Fibroblast of villous mesenchyme (primary cell): ENCODE measurements at regions not wholly inside any gene's neighbourhood (a gene's known extent, or its start where the extent isn't known, plus 50 kb on each side); places are given as distances from the start of the nearest gene placed in this dataset.

ENCODE experiments used
- DNase-seq: peaks from one replicate; pipeline ENCODE4 v3.0.0-alpha.2; 2010; ENCODE audit warnings: low read depth
- H3K4me3 ChIP-seq: 2 replicates; pipeline ENCODE4 v1.5.1; 2011; ENCODE audit warnings: low read depth, mild to moderate bottlenecking, low read length
- TF ChIP-seq, protein P1 (sequence below): IDR thresholded peaks from 2 replicates; pipeline ENCODE4 v1.5.1; 2012; ENCODE audit warnings: low read depth, mild to moderate bottlenecking, low read length; ENCODE audit not compliant: insufficient read depth

DNA sequence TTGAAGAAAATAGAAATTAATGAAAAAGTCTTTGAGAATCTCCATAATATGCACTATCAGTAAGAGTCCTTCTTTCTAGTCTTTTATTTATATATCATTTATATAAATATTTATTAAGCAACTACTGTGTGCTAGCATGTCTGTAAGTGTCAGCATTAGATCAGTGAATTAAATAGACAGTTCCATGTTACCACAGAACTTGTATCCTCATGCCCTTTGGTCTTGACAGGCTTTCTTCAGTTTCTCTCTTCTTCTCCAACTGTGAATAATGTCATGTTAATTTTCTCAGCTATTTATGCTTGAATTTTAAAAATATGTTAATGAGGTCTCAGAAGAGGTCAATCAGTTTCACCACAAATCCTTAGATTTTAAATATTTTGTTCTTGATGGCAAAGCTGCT is 389.6 kb upstream of the TRAM1L1 start:
- TF ChIP-seq, protein P1, sequence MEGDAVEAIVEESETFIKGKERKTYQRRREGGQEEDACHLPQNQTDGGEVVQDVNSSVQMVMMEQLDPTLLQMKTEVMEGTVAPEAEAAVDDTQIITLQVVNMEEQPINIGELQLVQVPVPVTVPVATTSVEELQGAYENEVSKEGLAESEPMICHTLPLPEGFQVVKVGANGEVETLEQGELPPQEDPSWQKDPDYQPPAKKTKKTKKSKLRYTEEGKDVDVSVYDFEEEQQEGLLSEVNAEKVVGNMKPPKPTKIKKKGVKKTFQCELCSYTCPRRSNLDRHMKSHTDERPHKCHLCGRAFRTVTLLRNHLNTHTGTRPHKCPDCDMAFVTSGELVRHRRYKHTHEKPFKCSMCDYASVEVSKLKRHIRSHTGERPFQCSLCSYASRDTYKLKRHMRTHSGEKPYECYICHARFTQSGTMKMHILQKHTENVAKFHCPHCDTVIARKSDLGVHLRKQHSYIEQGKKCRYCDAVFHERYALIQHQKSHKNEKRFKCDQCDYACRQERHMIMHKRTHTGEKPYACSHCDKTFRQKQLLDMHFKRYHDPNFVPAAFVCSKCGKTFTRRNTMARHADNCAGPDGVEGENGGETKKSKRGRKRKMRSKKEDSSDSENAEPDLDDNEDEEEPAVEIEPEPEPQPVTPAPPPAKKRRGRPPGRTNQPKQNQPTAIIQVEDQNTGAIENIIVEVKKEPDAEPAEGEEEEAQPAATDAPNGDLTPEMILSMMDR, result no peak
- DNase-seq, result no peak
- no peak overlapping the region for H3K4me3 ChIP-seq

DNA sequence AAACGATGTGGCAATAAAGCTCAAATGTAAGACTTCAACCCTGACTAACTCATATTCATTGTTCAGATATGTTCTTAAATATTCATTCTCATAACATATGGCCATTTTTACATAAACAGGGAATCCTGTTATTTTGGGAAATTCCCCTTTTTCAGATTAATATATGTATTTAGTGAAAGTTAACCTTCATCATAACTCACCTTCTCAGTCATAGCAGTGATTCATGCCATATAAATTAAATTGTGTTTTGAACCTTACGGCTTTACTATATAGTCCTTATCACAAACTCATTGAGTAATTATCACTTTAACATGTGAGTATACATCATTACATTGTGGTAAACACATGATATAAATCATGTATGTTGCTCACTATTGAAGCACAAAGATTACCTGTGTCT is 392.5 kb upstream of the TRAM1L1 start:
- H3K4me3 ChIP-seq, result no peak overlapping the region
- no peak for DNase-seq
- TF ChIP-seq, protein P1, result no peak

DNA sequence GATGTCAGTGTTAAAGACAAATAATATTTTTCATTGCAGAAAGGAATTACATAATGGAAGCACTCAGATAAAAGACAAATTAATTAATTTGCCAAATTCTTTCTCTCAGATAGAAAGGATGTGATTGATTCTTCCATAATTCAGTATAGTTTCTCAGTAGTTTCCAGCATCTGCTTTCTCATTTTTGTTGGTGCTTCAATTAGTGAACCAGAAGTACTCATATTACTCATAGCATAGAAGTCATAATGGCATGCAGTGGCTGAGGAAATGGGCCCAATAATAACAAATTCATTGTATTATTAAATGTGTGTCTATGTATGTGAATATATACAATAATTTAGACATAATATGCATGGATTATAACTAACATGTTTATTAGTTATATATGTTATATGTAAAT is 393.3 kb upstream of the TRAM1L1 start:
- H3K4me3 ChIP-seq, result no peak overlapping the region
- TF ChIP-seq, protein P1, result no peak
- DNase-seq, result no peak

DNA sequence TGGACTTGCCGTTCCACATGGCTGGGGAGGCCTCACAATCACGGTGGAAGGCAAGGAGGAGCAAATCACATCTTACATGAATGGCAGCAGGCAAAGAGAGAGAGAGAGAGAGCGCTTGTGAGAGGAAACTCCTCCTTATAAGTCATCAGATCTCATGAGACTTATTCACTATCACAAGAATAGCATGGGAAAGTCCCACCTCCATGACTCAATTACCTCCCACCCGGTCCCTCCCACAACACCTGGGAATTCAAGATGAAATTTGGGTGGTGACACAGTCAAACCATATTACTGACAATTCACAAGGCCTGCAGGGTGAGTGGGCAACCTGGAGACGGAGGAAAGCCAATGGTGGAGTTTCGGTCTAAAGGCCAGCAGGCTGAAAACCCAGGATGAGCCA is 394.3 kb upstream of the TRAM1L1 start:
- no peak overlapping the region for H3K4me3 ChIP-seq
- no peak for DNase-seq
- TF ChIP-seq, protein P1, result no peak

DNA sequence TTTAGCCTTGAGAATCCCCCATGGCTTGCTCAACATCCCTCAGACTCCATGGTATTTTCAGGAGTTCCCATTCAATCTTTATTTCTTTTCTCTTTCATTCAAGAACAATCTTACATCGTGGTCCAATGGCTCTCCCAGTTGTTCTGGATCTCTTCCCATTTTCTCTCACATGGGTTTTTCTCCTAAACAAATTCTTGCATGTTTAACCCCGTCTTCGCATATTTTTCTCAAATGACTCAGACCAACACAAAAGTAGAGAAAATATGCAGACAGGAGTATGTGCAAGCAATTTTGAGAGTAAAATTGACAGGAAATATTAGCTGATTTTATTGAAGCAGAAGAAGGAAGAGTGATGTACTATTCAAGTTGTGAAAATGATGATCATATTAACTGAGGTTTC is 396.4 kb upstream of the TRAM1L1 start:
- DNase-seq, result no peak

DNA sequence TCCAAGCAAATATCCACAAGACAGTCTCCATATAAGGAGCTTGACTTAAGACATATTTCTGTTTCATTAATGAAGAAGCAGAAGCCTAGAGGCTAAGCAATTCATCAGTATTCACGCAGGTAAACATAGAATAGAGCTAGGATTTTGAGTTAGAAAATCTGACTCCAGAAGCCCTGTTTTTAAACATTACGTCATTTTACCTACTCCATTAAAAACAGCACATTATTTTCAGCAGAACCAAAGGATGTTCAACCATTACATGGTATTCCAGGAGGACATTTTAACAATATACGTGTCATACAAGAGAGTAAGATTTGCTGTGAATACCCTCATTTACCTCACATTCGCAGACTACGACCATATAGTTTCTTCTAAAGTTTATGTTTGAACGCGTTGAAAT is 403.3 kb upstream of the TRAM1L1 start:
- DNase-seq, result no peak
- TF ChIP-seq, protein P1, result no peak
- no peak overlapping the region for H3K4me3 ChIP-seq

More for the DNA sequence above, 396.4 kb upstream of the TRAM1L1 start:
- TF ChIP-seq, protein P1, result no peak
- no peak overlapping the region for H3K4me3 ChIP-seq

DNA sequence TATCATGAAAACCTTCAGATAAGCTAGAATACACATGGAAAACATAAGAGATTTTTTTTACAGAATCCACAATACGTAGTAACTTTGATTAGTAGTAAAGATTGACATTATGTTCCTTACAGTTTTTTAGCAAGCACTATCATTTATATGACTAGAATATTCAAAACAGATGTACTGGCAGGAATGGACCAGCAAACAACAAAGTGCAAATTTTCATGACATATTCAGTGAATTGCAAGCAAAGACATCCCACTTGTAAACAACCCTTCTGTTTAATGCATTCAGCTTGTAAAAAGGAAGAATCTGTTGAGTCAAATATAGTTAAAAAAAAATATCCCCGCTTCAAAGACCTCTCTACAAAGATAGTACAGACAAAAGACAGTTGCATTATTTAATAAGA is 403.7 kb upstream of the TRAM1L1 start:
- TF ChIP-seq, protein P1, result no peak
- no peak for DNase-seq
- H3K4me3 ChIP-seq, result no peak overlapping the region
